ENCODE measurements at regions not wholly inside any gene's neighbourhood (a gene's known extent, or its start where the extent isn't known, plus 50 kb on each side); places are given as distances from the start of the nearest gene placed in this dataset.

- no peaks in the 10 kb centered on the region for H3K27me3 ChIP-seq (replicated peaks; ENCODE audit: control insufficient read depth, insufficient read depth, low read length)
- BruUV-seq (replicated peaks) = no TSS peak
- DNase-seq = no peak
- no peaks in the 10 kb centered on the region for H3K9me3 ChIP-seq
- Mint-ChIP-seq H3K9me3 (ENCODE audit: unreplicated experiment) (no peaks in the 10 kb centered on the region), H3K27ac (ENCODE audit: unreplicated experiment) (no peak overlapping the region), H3K27me3 (ENCODE audit: insufficient read depth, unreplicated experiment) (no peaks in the 10 kb centered on the region), H3K4me1 (ENCODE audit: low read depth, unreplicated experiment) (no peaks in the 10 kb centered on the region), H3K36me3 (ENCODE audit: insufficient read depth, unreplicated experiment) (no peaks in the 10 kb centered on the region), H3K4me3 (ENCODE audit: unreplicated experiment) (no peak overlapping the region)
- no peak overlapping the region for H3K4me3 ChIP-seq (ENCODE audit: low read depth, low read length)
- intact Hi-C loops (cut with micrococcal nuclease; ENCODE audit: unreplicated experiment) = no loop called here
- POLR2A ChIA-PET = no interaction called here
- TF ChIP-seq CTCF (IDR thresholded peaks at IDR 0.05; ENCODE audit: insufficient read depth in 1 of 2, low read depth in 1 of 2, low read length in 1 of 2, severe bottlenecking in 1 of 2, unreplicated experiment in 1 of 2) = no peak
- H3K4me1 ChIP-seq = no peaks in the 10 kb centered on the region
- H3K36me3 ChIP-seq (ENCODE audit: control insufficient read depth, insufficient read depth, low read length) = no peaks in the 10 kb centered on the region
- CTCF ChIA-PET = no interaction called here
These were observed 85.0 kb downstream of the VCX3A start for GRCh38 chrX:6449946-6450345.

DNA sequence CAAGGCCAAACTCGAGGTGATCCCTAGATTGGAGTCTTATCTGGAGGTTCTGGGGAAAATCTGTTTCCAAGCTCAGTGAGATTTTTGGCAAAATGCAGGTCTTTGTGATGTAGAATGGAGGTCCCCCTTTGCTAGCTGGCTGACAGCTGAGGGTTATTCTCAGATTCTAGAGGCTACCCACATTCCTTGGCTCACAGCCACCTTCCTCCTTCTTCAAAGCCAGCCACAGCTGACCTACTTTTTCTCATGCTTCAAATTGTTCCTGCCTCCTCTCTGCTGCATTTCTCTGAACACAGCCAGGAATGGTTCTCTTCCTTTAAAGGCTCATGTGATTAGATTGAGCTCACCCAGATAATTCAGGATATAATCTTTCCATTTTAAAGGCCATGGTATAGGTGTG is 86.9 kb downstream of the VCX3A start:
- CTCF ChIA-PET = no interaction called here
- BruUV-seq (replicated peaks) = no TSS peak
- POLR2A ChIA-PET = no interaction called here
- Histone ChIP-seq H3K9me3 (no peaks in the 10 kb centered on the region), H3K4me3 (ENCODE audit: low read depth, low read length) (no peak overlapping the region), H3K27me3 (replicated peaks; ENCODE audit: control insufficient read depth, insufficient read depth, low read length) (no peaks in the 10 kb centered on the region), H3K36me3 (ENCODE audit: control insufficient read depth, insufficient read depth, low read length) (no peaks in the 10 kb centered on the region), H3K4me1 (no peaks in the 10 kb centered on the region)
- no peaks in the 10 kb centered on the region for H3K9me3 Mint-ChIP-seq (ENCODE audit: unreplicated experiment)
- no peaks in the 10 kb centered on the region for H3K27me3 Mint-ChIP-seq (ENCODE audit: insufficient read depth, unreplicated experiment)
- H3K4me3 Mint-ChIP-seq (ENCODE audit: unreplicated experiment) = no peak overlapping the region
- H3K36me3 Mint-ChIP-seq (ENCODE audit: insufficient read depth, unreplicated experiment) = no peaks in the 10 kb centered on the region
- no peak for TF ChIP-seq CTCF (IDR thresholded peaks at IDR 0.05; ENCODE audit: insufficient read depth in 1 of 2, low read depth in 1 of 2, low read length in 1 of 2, severe bottlenecking in 1 of 2, unreplicated experiment in 1 of 2)
- intact Hi-C loops (cut with micrococcal nuclease; ENCODE audit: unreplicated experiment) = no loop called here
- DNase-seq = no peak
- H3K27ac Mint-ChIP-seq (ENCODE audit: unreplicated experiment) = no peak overlapping the region
- no peaks in the 10 kb centered on the region for H3K4me1 Mint-ChIP-seq (ENCODE audit: low read depth, unreplicated experiment)

DNA sequence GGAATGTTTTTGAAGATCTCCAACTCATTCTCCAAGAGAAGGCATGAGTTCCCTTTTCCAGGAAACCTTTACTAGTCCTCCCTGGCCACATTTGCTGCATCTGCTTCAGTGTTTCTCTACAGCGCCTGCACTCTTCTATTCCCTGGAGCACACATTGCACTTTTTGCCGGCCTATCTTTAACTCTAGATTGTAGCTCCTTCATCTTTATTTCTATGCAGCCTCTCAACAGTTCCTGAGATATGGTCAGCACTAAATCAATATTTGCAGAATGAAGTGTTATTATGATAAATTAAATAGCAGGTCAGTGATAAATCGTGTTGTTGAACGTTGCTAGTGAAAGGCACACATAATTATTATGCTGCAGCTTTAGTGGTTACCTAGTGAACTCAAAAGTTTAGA is 88.3 kb downstream of the VCX3A start:
- no peak for TF ChIP-seq CTCF (IDR thresholded peaks at IDR 0.05; ENCODE audit: insufficient read depth in 1 of 2, low read depth in 1 of 2, low read length in 1 of 2, severe bottlenecking in 1 of 2, unreplicated experiment in 1 of 2)
- H3K36me3 Mint-ChIP-seq (ENCODE audit: insufficient read depth, unreplicated experiment) = no peaks in the 10 kb centered on the region
- ChIA-PET CTCF (no interaction called here), POLR2A (no interaction called here)
- H3K27me3 Mint-ChIP-seq (ENCODE audit: insufficient read depth, unreplicated experiment) = no peaks in the 10 kb centered on the region
- no TSS peak for BruUV-seq (replicated peaks)
- Histone ChIP-seq H3K27me3 (replicated peaks; ENCODE audit: control insufficient read depth, insufficient read depth, low read length) (no peaks in the 10 kb centered on the region), H3K4me3 (ENCODE audit: low read depth, low read length) (no peak overlapping the region), H3K4me1 (no peaks in the 10 kb centered on the region), H3K36me3 (ENCODE audit: control insufficient read depth, insufficient read depth, low read length) (no peaks in the 10 kb centered on the region), H3K9me3 (no peaks in the 10 kb centered on the region)
- H3K4me1 Mint-ChIP-seq (ENCODE audit: low read depth, unreplicated experiment) = no peaks in the 10 kb centered on the region
- no peaks in the 10 kb centered on the region for H3K9me3 Mint-ChIP-seq (ENCODE audit: unreplicated experiment)
- no peak overlapping the region for H3K4me3 Mint-ChIP-seq (ENCODE audit: unreplicated experiment)
- DNase-seq = no peak
- intact Hi-C loops (cut with micrococcal nuclease; ENCODE audit: unreplicated experiment) = no loop called here
- H3K27ac Mint-ChIP-seq (ENCODE audit: unreplicated experiment) = no peak overlapping the region
